GM20000 (cell line): ENCODE measurements at regions not wholly inside any gene's neighbourhood (a gene's known extent, or its start where the extent isn't known, plus 50 kb on each side); places are given as distances from the start of the nearest gene placed in this dataset.

Source experiments
- DNase-seq: peaks from one replicate; pipeline ENCODE4 v3.0.0; 2012; ENCODE audit warnings: low spot score
- CTCF ChIP-seq: IDR thresholded peaks from 2 replicates; pipeline ENCODE4 v1.5.1; 2012; ENCODE audit warnings: mild to moderate bottlenecking, control low read depth; ENCODE audit errors: extremely low read depth, missing control alignments

DNA sequence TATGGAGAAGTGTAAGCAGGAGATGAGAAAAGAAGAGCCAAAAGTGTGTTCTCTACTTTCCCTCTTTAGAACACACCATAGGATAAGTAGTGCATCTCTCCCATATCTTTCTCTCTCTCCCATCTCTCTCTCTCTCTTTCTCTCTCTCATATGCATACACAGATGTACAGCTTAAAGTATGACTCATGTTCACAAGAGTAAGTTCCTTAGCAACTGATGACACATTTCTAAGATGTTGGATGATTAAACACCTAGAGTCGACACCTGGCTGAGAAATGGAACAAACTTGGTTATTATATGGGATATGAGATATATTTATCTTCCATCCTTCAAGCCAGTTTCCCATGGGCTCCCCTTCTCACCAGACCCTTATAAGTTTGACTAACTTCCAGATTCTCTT lies 113.5 kb downstream of the TMEM132E start:
- no peak for TF ChIP-seq CTCF
- DNase-seq: no peak
